ENCODE measurements at regions not wholly inside any gene's neighbourhood (a gene's known extent, or its start where the extent isn't known, plus 50 kb on each side); places are given as distances from the start of the nearest gene placed in this dataset.
"Not testable (repeated sequence)": the region's sequence is repeated elsewhere in the genome, so short reads cannot be mapped to it uniquely, and the experiment has no call there.

GRCh38 chr12:46901464-46902205 is 75.8 kb upstream of the SLC38A4 start:
- no peak overlapping the region for H3K4me3 ChIP-seq (ENCODE audit: low read depth, low read length)
- DNase-seq (ENCODE audit: low read depth), result no peak
- TF ChIP-seq, protein P1, sequence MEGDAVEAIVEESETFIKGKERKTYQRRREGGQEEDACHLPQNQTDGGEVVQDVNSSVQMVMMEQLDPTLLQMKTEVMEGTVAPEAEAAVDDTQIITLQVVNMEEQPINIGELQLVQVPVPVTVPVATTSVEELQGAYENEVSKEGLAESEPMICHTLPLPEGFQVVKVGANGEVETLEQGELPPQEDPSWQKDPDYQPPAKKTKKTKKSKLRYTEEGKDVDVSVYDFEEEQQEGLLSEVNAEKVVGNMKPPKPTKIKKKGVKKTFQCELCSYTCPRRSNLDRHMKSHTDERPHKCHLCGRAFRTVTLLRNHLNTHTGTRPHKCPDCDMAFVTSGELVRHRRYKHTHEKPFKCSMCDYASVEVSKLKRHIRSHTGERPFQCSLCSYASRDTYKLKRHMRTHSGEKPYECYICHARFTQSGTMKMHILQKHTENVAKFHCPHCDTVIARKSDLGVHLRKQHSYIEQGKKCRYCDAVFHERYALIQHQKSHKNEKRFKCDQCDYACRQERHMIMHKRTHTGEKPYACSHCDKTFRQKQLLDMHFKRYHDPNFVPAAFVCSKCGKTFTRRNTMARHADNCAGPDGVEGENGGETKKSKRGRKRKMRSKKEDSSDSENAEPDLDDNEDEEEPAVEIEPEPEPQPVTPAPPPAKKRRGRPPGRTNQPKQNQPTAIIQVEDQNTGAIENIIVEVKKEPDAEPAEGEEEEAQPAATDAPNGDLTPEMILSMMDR (IDR thresholded peaks at IDR 0.05; ENCODE audit: control insufficient read depth, extremely low read depth, insufficient read depth), result no peak

DNA sequence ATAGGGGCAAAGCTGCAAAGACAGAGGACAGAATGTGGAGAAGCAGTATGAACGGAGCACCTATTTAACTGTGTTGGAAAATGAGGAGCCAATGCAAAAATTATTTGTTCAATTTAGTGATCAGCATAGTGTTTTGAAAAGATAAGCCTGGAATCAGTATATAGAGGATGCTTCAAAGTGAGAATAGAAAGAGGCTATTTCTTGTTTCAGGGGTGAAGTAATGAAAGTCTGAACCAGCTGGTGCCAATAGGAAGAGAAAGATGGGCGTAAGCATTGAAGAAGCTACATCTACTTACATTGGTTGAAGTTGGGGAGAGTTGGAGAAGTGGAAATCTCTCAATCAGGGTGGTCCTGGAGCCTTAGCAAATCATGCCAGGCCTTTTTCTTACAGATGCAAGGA is 77.3 kb upstream of the SLC38A4 start:
- H3K4me3 ChIP-seq (ENCODE audit: low read depth, low read length), result no peak overlapping the region
- TF ChIP-seq, protein P1 (IDR thresholded peaks at IDR 0.05; ENCODE audit: control insufficient read depth, extremely low read depth, insufficient read depth), result no peak
- no peak for DNase-seq (ENCODE audit: low read depth)

GRCh38 chr12:46904406-46905238 is 78.8 kb upstream of the SLC38A4 start:
- H3K4me3 ChIP-seq (ENCODE audit: low read depth, low read length), result no peak overlapping the region
- TF ChIP-seq, protein P1 (IDR thresholded peaks at IDR 0.05; ENCODE audit: control insufficient read depth, extremely low read depth, insufficient read depth), result no peak
- no peak for DNase-seq (ENCODE audit: low read depth)

- DNase-seq (ENCODE audit: low read depth); H3K4me3 ChIP-seq (ENCODE audit: low read depth, low read length): not testable (repeated sequence)
Measured at GRCh38 chr12:46905239-46905627, 79.4 kb upstream of the SLC38A4 start.

DNA sequence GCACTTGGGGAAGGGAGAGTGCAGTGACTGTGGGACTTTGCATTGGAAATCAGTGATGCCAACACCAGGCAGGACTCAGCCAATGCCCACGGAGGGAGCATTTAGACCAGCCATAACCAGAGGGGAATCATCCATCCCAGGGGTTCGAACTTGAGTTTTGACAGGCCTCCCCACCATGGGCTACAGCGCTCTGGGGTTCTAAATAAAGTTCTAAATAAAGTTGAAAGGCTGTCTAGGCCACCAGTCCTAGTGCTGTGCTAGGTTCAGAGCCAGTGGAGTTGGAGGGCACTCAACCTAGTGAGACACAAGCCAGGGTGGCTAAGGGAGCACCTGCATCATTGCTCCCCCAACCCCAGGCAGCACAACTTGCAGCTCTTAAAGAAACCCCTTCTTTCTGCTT is 82.0 kb upstream of the SLC38A4 start:
- no peak overlapping the region for H3K4me3 ChIP-seq (ENCODE audit: low read depth, low read length)
- DNase-seq (ENCODE audit: low read depth), result no peak
- TF ChIP-seq, protein P1 (IDR thresholded peaks at IDR 0.05; ENCODE audit: control insufficient read depth, extremely low read depth, insufficient read depth), result no peak

- no peak overlapping the region for H3K4me3 ChIP-seq (ENCODE audit: low read depth, low read length)
- TF ChIP-seq, protein P1 (IDR thresholded peaks at IDR 0.05; ENCODE audit: control insufficient read depth, extremely low read depth, insufficient read depth), result no peak
- DNase-seq (ENCODE audit: low read depth), result no peak
Measured at GRCh38 chr12:46908236-46908935, 82.6 kb upstream of the SLC38A4 start.
